Effector memory CD8-positive, alpha-beta T cell (primary cell): ENCODE measurements at regions not wholly inside any gene's neighbourhood (a gene's known extent, or its start where the extent isn't known, plus 50 kb on each side); places are given as distances from the start of the nearest gene placed in this dataset.
"Not testable (repeated sequence)": the region's sequence is repeated elsewhere in the genome, so short reads cannot be mapped to it uniquely, and the experiment has no call there.

Experiments used
- ATAC-seq: fragments of 150-1000 bp; cut with Tn5 transposase; replicated peaks from 2 replicates; pipeline ENCODE4 v1.10.0; 2021; ENCODE audit warnings: mild to moderate bottlenecking, moderate library complexity
- DNase-seq, 3 experiments: peaks; one replicate each; pipeline ENCODE4 v3.0.0; 2021
- H3K27ac Mint-ChIP-seq, 2 donors: one replicate each; pipeline ENCODE4 v1.8.0; 2022; ENCODE audit warnings: mild to moderate bottlenecking in 2 of 2, mixed read lengths in 2 of 2, moderate library complexity in 2 of 2
- H3K27me3 Mint-ChIP-seq, 2 donors: one replicate each; pipeline ENCODE4 v1.8.0; 2022; ENCODE audit warnings: mixed read lengths in 2 of 2
- H3K36me3 Mint-ChIP-seq: one replicate; pipeline ENCODE4 v1.8.0; 2022; ENCODE audit warnings: mild to moderate bottlenecking, moderate library complexity, mixed read lengths; ENCODE audit not compliant: insufficient read depth
- H3K4me1 Mint-ChIP-seq, 2 donors: one replicate each; pipeline ENCODE4 v1.8.0; 2022; ENCODE audit warnings: low read depth in 2 of 2, mixed read lengths in 2 of 2
- H3K4me3 Mint-ChIP-seq, 2 donors: one replicate each; pipeline ENCODE4 v1.8.0; 2022; ENCODE audit warnings: mild to moderate bottlenecking in 2 of 2, mixed read lengths in 2 of 2, moderate library complexity in 2 of 2
- H3K9me3 Mint-ChIP-seq, 2 donors: one replicate each; pipeline ENCODE4 v1.8.0; 2022; ENCODE audit warnings: mixed read lengths in 2 of 2

GRCh38 chr1:227508431-227508830 lies 54.9 kb upstream of the ZNF678 start:
- peaks cover 2 to 38% of the 10 kb centered on the region in 2 donors for H3K27me3 Mint-ChIP-seq
- no peak overlapping the region for H3K4me3 Mint-ChIP-seq
- H3K4me1 Mint-ChIP-seq = no peaks in the 10 kb centered on the region
- H3K9me3 Mint-ChIP-seq = no peaks in the 10 kb centered on the region
- DNase-seq (no peak), ATAC-seq (no peak)
- no peaks in the 10 kb centered on the region for H3K36me3 Mint-ChIP-seq
- no peak overlapping the region for H3K27ac Mint-ChIP-seq

DNA sequence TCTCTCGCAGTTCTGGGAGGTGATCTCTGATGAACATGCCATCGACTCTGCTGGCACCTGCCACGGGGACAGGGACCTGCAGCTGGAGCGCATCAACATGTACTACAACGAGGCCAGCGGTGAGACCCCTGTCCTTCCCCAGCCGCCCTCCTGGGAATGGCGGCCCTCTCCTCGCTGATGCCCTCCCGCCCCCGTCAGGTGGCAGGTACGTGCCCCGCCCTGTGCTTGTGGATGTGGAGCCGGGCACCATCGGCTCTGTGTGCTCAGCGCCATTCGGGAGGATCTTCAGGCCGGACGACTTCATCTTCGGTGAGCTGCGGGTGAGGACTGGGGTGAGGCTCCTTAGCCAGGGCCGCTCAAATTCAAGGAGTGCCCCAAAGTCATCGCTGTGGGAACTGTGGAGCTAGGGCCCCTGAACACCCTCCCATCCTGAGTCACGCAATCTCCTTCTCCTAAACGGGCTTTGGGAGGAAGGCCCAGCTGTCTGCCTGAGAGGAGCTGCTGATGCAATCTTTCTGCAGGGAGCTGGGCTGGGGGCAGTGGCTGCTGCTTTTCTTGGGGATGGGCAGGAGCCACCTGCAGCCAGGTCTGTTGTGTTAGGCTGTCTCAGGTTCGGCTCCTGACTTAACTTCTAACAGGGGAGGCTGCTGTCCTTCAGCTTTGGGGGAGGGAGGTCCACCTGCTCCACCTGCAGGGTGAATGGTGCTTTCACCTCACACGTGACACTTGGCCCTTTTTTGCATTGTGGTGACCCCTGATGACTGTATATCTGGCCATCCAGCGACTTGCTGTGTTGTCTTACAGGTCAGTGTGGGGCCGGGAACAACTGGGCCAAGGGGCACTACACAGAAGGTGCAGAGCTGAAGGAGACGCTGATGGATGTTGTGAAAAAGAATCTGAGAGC lies 56.6 kb upstream of the ZNF678 start:
- not testable (repeated sequence) for ATAC-seq, H3K4me1 Mint-ChIP-seq, H3K36me3 Mint-ChIP-seq, H3K9me3 Mint-ChIP-seq, H3K4me3 Mint-ChIP-seq, H3K27ac Mint-ChIP-seq, DNase-seq
- H3K27me3 Mint-ChIP-seq = peaks cover 0 to 31% of the 10 kb centered on the region in 2 donors

DNA sequence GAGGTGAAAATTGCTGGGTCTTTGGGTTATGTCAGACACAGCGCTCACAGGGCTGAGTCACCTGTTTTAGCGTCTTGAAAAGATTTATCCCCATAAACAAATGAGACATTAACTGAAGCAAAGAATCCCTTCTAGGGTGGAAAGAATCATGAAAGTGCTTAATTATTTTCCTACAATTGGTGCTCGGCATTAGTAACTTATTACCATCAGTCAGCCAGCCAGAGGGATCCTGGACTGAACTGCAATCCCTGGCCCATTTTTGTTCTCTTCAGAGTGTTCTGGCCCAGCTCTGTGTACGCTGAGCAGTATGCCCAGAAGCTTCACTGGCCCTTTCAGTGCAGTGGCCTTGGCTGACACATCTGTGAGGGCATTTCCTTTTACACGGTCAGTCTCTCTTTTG lies 67.3 kb upstream of the ZNF678 start:
- not testable (repeated sequence) for H3K36me3 Mint-ChIP-seq, H3K9me3 Mint-ChIP-seq, H3K4me1 Mint-ChIP-seq, H3K27ac Mint-ChIP-seq, H3K4me3 Mint-ChIP-seq, ATAC-seq, H3K27me3 Mint-ChIP-seq, DNase-seq

DNA sequence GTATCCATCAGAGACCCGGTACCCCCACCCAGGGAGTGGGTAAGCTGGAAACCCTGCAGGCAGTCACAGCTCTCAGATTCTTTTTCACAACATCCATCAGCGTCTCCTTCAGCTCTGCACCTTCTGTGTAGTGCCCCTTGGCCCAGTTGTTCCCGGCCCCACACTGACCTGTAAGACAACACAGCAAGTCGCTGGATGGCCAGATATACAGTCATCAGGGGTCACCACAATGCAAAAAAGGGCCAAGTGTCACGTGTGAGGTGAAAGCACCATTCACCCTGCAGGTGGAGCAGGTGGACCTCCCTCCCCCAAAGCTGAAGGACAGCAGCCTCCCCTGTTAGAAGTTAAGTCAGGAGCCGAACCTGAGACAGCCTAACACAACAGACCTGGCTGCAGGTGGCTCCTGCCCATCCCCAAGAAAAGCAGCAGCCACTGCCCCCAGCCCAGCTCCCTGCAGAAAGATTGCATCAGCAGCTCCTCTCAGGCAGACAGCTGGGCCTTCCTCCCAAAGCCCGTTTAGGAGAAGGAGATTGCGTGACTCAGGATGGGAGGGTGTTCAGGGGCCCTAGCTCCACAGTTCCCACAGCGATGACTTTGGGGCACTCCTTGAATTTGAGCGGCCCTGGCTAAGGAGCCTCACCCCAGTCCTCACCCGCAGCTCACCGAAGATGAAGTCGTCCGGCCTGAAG lies 69.3 kb upstream of the ZNF678 start:
- not testable (repeated sequence) for H3K4me1 Mint-ChIP-seq, H3K4me3 Mint-ChIP-seq, DNase-seq, ATAC-seq, H3K36me3 Mint-ChIP-seq, H3K9me3 Mint-ChIP-seq, H3K27ac Mint-ChIP-seq, H3K27me3 Mint-ChIP-seq

- no peak for ATAC-seq
- DNase-seq = no peak
- Mint-ChIP-seq H3K27ac (no peak overlapping the region), H3K4me3 (no peak overlapping the region), H3K27me3 (no peaks in the 10 kb centered on the region), H3K36me3 (no peaks in the 10 kb centered on the region), H3K9me3 (no peaks in the 10 kb centered on the region), H3K4me1 (no peaks in the 10 kb centered on the region)
These were observed 72.9 kb upstream of the ZNF678 start for GRCh38 chr1:227490478-227490877.

DNA sequence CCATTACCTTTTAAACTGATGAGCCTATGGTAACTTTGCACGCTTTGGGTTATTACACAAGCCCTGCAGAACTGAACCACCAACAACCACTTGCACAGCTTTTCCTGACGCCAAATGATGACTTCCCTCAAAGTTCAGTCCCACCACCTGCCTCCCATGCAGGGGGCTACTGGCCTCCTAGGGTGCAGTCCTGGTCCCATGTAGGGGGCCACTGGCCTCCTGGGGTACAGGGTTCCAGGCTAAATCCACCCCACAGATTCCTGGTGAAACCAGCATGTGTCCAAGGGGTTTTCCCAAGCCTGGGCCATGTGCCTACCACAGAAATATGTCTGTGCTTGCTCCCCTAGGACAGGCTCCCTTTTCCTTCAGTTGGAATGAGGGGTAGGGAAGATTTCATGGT lies 73.4 kb upstream of the ZNF678 start:
- no peaks in the 10 kb centered on the region for H3K27me3 Mint-ChIP-seq
- H3K4me1 Mint-ChIP-seq = no peaks in the 10 kb centered on the region
- DNase-seq (no peak), ATAC-seq (no peak)
- no peaks in the 10 kb centered on the region for H3K36me3 Mint-ChIP-seq
- no peaks in the 10 kb centered on the region for H3K9me3 Mint-ChIP-seq
- H3K27ac Mint-ChIP-seq = no peak overlapping the region
- no peak overlapping the region for H3K4me3 Mint-ChIP-seq

GRCh38 chr1:227489572-227489971 lies 73.8 kb upstream of the ZNF678 start:
- Mint-ChIP-seq H3K4me1 (no peaks in the 10 kb centered on the region), H3K9me3 (no peaks in the 10 kb centered on the region), H3K36me3 (no peaks in the 10 kb centered on the region), H3K4me3 (no peak overlapping the region), H3K27ac (no peak overlapping the region), H3K27me3 (no peaks in the 10 kb centered on the region)
- ATAC-seq = no peak
- no peak for DNase-seq

DNA sequence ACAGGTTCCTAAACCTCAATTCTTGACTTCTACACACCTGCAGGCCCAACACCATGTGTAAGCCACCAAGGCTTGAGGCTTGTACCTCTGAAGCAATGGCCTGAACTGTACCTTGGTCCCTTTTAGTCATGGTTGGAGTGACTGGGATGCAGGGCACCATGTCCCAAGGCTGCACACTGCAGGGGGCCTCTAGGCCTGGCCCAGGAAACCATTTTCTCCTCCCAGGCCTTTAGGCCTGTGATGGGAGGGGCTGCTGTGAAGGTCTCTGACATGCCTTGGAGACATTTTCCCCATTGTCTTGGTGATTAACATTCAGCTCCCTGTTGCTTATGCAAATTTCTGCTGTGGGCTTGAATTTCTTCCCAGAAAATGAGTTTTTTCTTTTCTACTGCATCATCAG lies 75.8 kb upstream of the ZNF678 start:
- H3K27me3 Mint-ChIP-seq = no peaks in the 10 kb centered on the region
- no peaks in the 10 kb centered on the region for H3K9me3 Mint-ChIP-seq
- ATAC-seq (no peak), DNase-seq (no peak)
- no peak overlapping the region for H3K27ac Mint-ChIP-seq
- H3K36me3 Mint-ChIP-seq = no peaks in the 10 kb centered on the region
- H3K4me3 Mint-ChIP-seq = no peak overlapping the region
- no peaks in the 10 kb centered on the region for H3K4me1 Mint-ChIP-seq

DNA sequence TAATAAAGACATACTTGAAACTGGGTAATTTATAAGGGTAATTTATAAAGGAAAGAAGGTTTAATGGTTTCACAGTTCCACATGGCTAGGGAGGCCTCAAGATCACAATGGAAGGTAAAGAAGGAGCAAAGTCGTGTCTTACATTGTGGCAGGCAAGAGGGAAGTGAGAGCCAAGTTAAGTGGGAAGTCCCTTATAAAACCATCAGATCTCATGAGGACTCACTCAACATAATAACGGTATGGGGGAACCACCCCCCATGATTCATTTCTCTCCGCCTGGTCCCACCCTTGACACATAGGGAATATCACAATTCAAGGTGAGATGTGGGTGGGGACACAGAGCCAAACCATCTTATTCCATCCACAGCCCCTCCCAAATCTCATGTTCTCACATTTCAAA lies 76.8 kb upstream of the ZNF678 start:
- H3K36me3 Mint-ChIP-seq = no peaks in the 10 kb centered on the region
- DNase-seq (no peak), ATAC-seq (no peak)
- no peaks in the 10 kb centered on the region for H3K27me3 Mint-ChIP-seq
- H3K4me3 Mint-ChIP-seq = no peak overlapping the region
- H3K4me1 Mint-ChIP-seq = no peaks in the 10 kb centered on the region
- H3K9me3 Mint-ChIP-seq = no peaks in the 10 kb centered on the region
- no peak overlapping the region for H3K27ac Mint-ChIP-seq

GRCh38 chr1:227482023-227482299 lies 81.4 kb upstream of the ZNF678 start:
- no peak overlapping the region for H3K4me3 Mint-ChIP-seq
- ATAC-seq = no peak
- H3K27me3 Mint-ChIP-seq = peaks cover 32 to 38% of the 10 kb centered on the region in 2 donors
- no peaks in the 10 kb centered on the region for H3K4me1 Mint-ChIP-seq
- DNase-seq = no peak
- H3K27ac Mint-ChIP-seq = no peak overlapping the region
- no peaks in the 10 kb centered on the region for H3K36me3 Mint-ChIP-seq
- H3K9me3 Mint-ChIP-seq = no peaks in the 10 kb centered on the region

GRCh38 chr1:227474072-227474471 lies 89.3 kb upstream of the ZNF678 start:
- not testable (repeated sequence) for DNase-seq, H3K9me3 Mint-ChIP-seq, ATAC-seq, H3K27ac Mint-ChIP-seq, H3K4me3 Mint-ChIP-seq, H3K36me3 Mint-ChIP-seq, H3K4me1 Mint-ChIP-seq
- peaks cover 50 to 54% of the 10 kb centered on the region in 2 donors for H3K27me3 Mint-ChIP-seq

- H3K4me3 Mint-ChIP-seq = no peak overlapping the region
- H3K27me3 Mint-ChIP-seq = peaks cover 39 to 44% of the 10 kb centered on the region in 2 donors
- no peaks in the 10 kb centered on the region for H3K4me1 Mint-ChIP-seq
- H3K27ac Mint-ChIP-seq = no peak overlapping the region
- H3K36me3 Mint-ChIP-seq = no peaks in the 10 kb centered on the region
- peaks cover 0 to 5% of the 10 kb centered on the region in 2 donors for H3K9me3 Mint-ChIP-seq
- ATAC-seq = no peak
- no peak for DNase-seq
These were observed 90.6 kb upstream of the ZNF678 start for GRCh38 chr1:227472772-227473171.

GRCh38 chr1:227470688-227471087 lies 92.7 kb upstream of the ZNF678 start:
- no peaks in the 10 kb centered on the region for H3K36me3 Mint-ChIP-seq
- DNase-seq (no peak), ATAC-seq (no peak)
- H3K27ac Mint-ChIP-seq = no peak overlapping the region
- peaks cover 19 to 23% of the 10 kb centered on the region in 2 donors for H3K27me3 Mint-ChIP-seq
- no peaks in the 10 kb centered on the region for H3K4me1 Mint-ChIP-seq
- peaks cover 0 to 5% of the 10 kb centered on the region in 2 donors for H3K9me3 Mint-ChIP-seq
- no peak overlapping the region for H3K4me3 Mint-ChIP-seq

- Mint-ChIP-seq H3K36me3 (no peaks in the 10 kb centered on the region), H3K4me1 (no peaks in the 10 kb centered on the region), H3K27ac (no peak overlapping the region), H3K4me3 (no peak overlapping the region), H3K9me3 (peaks cover 0 to 5% of the 10 kb centered on the region in 2 donors), H3K27me3 (peaks cover 9 to 13% of the 10 kb centered on the region in 2 donors)
- ATAC-seq (no peak), DNase-seq (no peak)
These were observed 93.6 kb upstream of the ZNF678 start for GRCh38 chr1:227469708-227470107.
